ENCODE measurements at regions not wholly inside any gene's neighbourhood (a gene's known extent, or its start where the extent isn't known, plus 50 kb on each side); places are given as distances from the start of the nearest gene placed in this dataset.
"Not testable (repeated sequence)": the region's sequence is repeated elsewhere in the genome, so short reads cannot be mapped to it uniquely, and the experiment has no call there.

DNA sequence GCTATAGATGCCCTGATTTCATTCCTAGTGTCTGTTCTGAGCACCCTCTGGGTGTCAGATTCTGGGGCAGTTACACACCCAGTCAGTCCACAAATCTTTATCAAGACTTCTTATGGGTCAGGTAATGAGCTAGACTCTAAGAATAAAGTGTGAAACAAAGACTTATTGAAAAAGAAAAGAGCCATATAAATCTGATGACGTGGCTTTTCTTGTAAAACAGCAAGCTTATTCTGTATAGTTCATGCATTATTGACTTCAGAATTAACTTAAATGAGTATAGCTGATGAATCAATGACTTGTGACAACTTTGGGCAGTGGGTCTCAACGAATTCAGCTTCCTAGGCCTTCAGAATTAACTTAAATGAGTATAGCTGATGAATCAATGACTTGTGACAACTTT is 1527.5 kb downstream of the TBC1D22A start:
- TF ChIP-seq, protein P1, sequence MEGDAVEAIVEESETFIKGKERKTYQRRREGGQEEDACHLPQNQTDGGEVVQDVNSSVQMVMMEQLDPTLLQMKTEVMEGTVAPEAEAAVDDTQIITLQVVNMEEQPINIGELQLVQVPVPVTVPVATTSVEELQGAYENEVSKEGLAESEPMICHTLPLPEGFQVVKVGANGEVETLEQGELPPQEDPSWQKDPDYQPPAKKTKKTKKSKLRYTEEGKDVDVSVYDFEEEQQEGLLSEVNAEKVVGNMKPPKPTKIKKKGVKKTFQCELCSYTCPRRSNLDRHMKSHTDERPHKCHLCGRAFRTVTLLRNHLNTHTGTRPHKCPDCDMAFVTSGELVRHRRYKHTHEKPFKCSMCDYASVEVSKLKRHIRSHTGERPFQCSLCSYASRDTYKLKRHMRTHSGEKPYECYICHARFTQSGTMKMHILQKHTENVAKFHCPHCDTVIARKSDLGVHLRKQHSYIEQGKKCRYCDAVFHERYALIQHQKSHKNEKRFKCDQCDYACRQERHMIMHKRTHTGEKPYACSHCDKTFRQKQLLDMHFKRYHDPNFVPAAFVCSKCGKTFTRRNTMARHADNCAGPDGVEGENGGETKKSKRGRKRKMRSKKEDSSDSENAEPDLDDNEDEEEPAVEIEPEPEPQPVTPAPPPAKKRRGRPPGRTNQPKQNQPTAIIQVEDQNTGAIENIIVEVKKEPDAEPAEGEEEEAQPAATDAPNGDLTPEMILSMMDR (IDR thresholded peaks at IDR 0.05) = not testable (repeated sequence)
- not testable (repeated sequence) for TF ChIP-seq POLR2AphosphoS5 (IDR thresholded peaks at IDR 0.05; ENCODE audit: low read depth, low read length)
- TF ChIP-seq, protein P2, sequence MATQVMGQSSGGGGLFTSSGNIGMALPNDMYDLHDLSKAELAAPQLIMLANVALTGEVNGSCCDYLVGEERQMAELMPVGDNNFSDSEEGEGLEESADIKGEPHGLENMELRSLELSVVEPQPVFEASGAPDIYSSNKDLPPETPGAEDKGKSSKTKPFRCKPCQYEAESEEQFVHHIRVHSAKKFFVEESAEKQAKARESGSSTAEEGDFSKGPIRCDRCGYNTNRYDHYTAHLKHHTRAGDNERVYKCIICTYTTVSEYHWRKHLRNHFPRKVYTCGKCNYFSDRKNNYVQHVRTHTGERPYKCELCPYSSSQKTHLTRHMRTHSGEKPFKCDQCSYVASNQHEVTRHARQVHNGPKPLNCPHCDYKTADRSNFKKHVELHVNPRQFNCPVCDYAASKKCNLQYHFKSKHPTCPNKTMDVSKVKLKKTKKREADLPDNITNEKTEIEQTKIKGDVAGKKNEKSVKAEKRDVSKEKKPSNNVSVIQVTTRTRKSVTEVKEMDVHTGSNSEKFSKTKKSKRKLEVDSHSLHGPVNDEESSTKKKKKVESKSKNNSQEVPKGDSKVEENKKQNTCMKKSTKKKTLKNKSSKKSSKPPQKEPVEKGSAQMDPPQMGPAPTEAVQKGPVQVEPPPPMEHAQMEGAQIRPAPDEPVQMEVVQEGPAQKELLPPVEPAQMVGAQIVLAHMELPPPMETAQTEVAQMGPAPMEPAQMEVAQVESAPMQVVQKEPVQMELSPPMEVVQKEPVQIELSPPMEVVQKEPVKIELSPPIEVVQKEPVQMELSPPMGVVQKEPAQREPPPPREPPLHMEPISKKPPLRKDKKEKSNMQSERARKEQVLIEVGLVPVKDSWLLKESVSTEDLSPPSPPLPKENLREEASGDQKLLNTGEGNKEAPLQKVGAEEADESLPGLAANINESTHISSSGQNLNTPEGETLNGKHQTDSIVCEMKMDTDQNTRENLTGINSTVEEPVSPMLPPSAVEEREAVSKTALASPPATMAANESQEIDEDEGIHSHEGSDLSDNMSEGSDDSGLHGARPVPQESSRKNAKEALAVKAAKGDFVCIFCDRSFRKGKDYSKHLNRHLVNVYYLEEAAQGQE (IDR thresholded peaks at IDR 0.05; ENCODE audit: insufficient read depth in 1 of 2, low read depth in 2 of 2, low read length in 1 of 2) = not testable (repeated sequence)

All from Panc1 (cell line).